ENCODE measurements at regions not wholly inside any gene's neighbourhood (a gene's known extent, or its start where the extent isn't known, plus 50 kb on each side); places are given as distances from the start of the nearest gene placed in this dataset.

GRCh38 chr6:97842521-97842920 is 559.5 kb upstream of the MMS22L start:
- intact Hi-C loops (cut with micrococcal nuclease; ENCODE audit: unreplicated experiment): no loop called here
- no peak for TF ChIP-seq EZH2 (IDR thresholded peaks at IDR 0.05; ENCODE audit: borderline replicate concordance, low read depth, low read length, poor library complexity, severe bottlenecking)
- no peak for TF ChIP-seq CTCF (conservative IDR thresholded peaks at IDR 0.05; ENCODE audit: low read depth, low read length)
- no peaks in the 10 kb centered on the region for H3K9me3 ChIP-seq (ENCODE audit: low read depth, low read length, poor library complexity, severe bottlenecking)
- no peaks in the 10 kb centered on the region for H3K36me3 ChIP-seq (ENCODE audit: insufficient read depth, low read length, poor library complexity, severe bottlenecking)
- no peaks in the 10 kb centered on the region for H3K27me3 ChIP-seq (replicated peaks; ENCODE audit: insufficient read depth, low read depth, low read length, poor library complexity)
- DNase-seq (ENCODE audit: low spot score): no peak
- H3K4me3 ChIP-seq (ENCODE audit: low read depth, low read length, poor library complexity, severe bottlenecking): no peak overlapping the region
- H3K4me1 ChIP-seq (ENCODE audit: insufficient read depth, low read length, poor library complexity, severe bottlenecking): no peaks in the 10 kb centered on the region
- BruUV-seq (replicated peaks): no TSS peak
- ChIA-PET CTCF (no interaction called here), POLR2A (ENCODE audit: low non-redundant PET) (no interaction called here)
- no peak overlapping the region for H3K27ac ChIP-seq (ENCODE audit: low read depth, low read length, poor library complexity, severe bottlenecking)

- H3K36me3 ChIP-seq (ENCODE audit: insufficient read depth, low read length, poor library complexity, severe bottlenecking): no peaks in the 10 kb centered on the region
- no peak for DNase-seq (ENCODE audit: low spot score)
- BruUV-seq (replicated peaks): no TSS peak
- ChIA-PET CTCF (no interaction called here), POLR2A (ENCODE audit: low non-redundant PET) (no interaction called here)
- no peaks in the 10 kb centered on the region for H3K9me3 ChIP-seq (ENCODE audit: low read depth, low read length, poor library complexity, severe bottlenecking)
- H3K27ac ChIP-seq (ENCODE audit: low read depth, low read length, poor library complexity, severe bottlenecking): no peak overlapping the region
- peaks cover 12% of the 10 kb centered on the region for H3K4me1 ChIP-seq (ENCODE audit: insufficient read depth, low read length, poor library complexity, severe bottlenecking)
- no peaks in the 10 kb centered on the region for H3K27me3 ChIP-seq (replicated peaks; ENCODE audit: insufficient read depth, low read depth, low read length, poor library complexity)
- TF ChIP-seq EZH2 (IDR thresholded peaks at IDR 0.05; ENCODE audit: borderline replicate concordance, low read depth, low read length, poor library complexity, severe bottlenecking): no peak
- no peak for TF ChIP-seq CTCF (conservative IDR thresholded peaks at IDR 0.05; ENCODE audit: low read depth, low read length)
- no peak overlapping the region for H3K4me3 ChIP-seq (ENCODE audit: low read depth, low read length, poor library complexity, severe bottlenecking)
- intact Hi-C loops (cut with micrococcal nuclease; ENCODE audit: unreplicated experiment): no loop called here
These were observed 566.4 kb upstream of the MMS22L start for GRCh38 chr6:97849390-97849789.

GRCh38 chr6:97850458-97851212 is 567.6 kb upstream of the MMS22L start:
- peak; percentile 51 for DNase-seq (ENCODE audit: low spot score)
- Histone ChIP-seq H3K36me3 (ENCODE audit: insufficient read depth, low read length, poor library complexity, severe bottlenecking) (no peaks in the 10 kb centered on the region), H3K9me3 (ENCODE audit: low read depth, low read length, poor library complexity, severe bottlenecking) (no peaks in the 10 kb centered on the region), H3K4me3 (ENCODE audit: low read depth, low read length, poor library complexity, severe bottlenecking) (no peak overlapping the region), H3K4me1 (ENCODE audit: insufficient read depth, low read length, poor library complexity, severe bottlenecking) (peaks cover 12% of the 10 kb centered on the region), H3K27ac (ENCODE audit: low read depth, low read length, poor library complexity, severe bottlenecking) (no peak overlapping the region), H3K27me3 (replicated peaks; ENCODE audit: insufficient read depth, low read depth, low read length, poor library complexity) (no peaks in the 10 kb centered on the region)
- CTCF ChIA-PET: no interaction called here
- no TSS peak for BruUV-seq (replicated peaks)
- intact Hi-C loops (cut with micrococcal nuclease; ENCODE audit: unreplicated experiment): no loop called here
- no peak for TF ChIP-seq CTCF (conservative IDR thresholded peaks at IDR 0.05; ENCODE audit: low read depth, low read length)
- no peak for TF ChIP-seq EZH2 (IDR thresholded peaks at IDR 0.05; ENCODE audit: borderline replicate concordance, low read depth, low read length, poor library complexity, severe bottlenecking)
- POLR2A ChIA-PET (ENCODE audit: low non-redundant PET): no interaction called here
